Fibroblast of the aortic adventitia (primary cell): ENCODE measurements at regions not wholly inside any gene's neighbourhood (a gene's known extent, or its start where the extent isn't known, plus 50 kb on each side); places are given as distances from the start of the nearest gene placed in this dataset.

Source experiments
- DNase-seq: peaks from one replicate; pipeline ENCODE4 v3.0.0-alpha.2; 2010; ENCODE audit warnings: low read depth
- H3K4me3 ChIP-seq: 2 replicates; pipeline ENCODE4 v1.5.1; 2011; ENCODE audit warnings: low read depth, mild to moderate bottlenecking, control low read depth, low read length, moderate library complexity
- CTCF ChIP-seq: IDR thresholded peaks from 2 replicates; pipeline ENCODE4 v1.5.1; 2011; ENCODE audit warnings: mild to moderate bottlenecking, low read length, control low read depth, inconsistent platforms; ENCODE audit not compliant: insufficient read depth

- no peak for TF ChIP-seq CTCF
- no peak overlapping the region for H3K4me3 ChIP-seq
- no peak for DNase-seq
These were observed 102.2 kb upstream of the NAMPT start for GRCh38 chr7:106386958-106387357.

- TF ChIP-seq CTCF: no peak
- DNase-seq: no peak
- no peak overlapping the region for H3K4me3 ChIP-seq
These were observed 99.6 kb upstream of the NAMPT start for GRCh38 chr7:106384373-106384772.

GRCh38 chr7:106382929-106383328 is 98.1 kb upstream of the NAMPT start:
- no peak for TF ChIP-seq CTCF
- DNase-seq: no peak
- no peak overlapping the region for H3K4me3 ChIP-seq

- no peak for TF ChIP-seq CTCF
- H3K4me3 ChIP-seq: no peak overlapping the region
- no peak for DNase-seq
These were observed 97.3 kb upstream of the NAMPT start for GRCh38 chr7:106382129-106382528.

- H3K4me3 ChIP-seq: no peak overlapping the region
- no peak for DNase-seq
- TF ChIP-seq CTCF: no peak
These were observed 96.5 kb upstream of the NAMPT start for GRCh38 chr7:106381252-106381651.

- no peak overlapping the region for H3K4me3 ChIP-seq
- DNase-seq: no peak
- TF ChIP-seq CTCF: no peak
These were observed 93.1 kb upstream of the NAMPT start for GRCh38 chr7:106377847-106378361.

- H3K4me3 ChIP-seq: no peak overlapping the region
- no peak for TF ChIP-seq CTCF
- no peak for DNase-seq
These were observed 91.4 kb upstream of the NAMPT start for GRCh38 chr7:106376026-106376799.
